ENCODE measurements at regions not wholly inside any gene's neighbourhood (a gene's known extent, or its start where the extent isn't known, plus 50 kb on each side); places are given as distances from the start of the nearest gene placed in this dataset.

GRCh38 chr11:123366924-123367323 lies 63.1 kb upstream of the GRAMD1B start:
- no peak for TF ChIP-seq EZH2 (IDR thresholded peaks at IDR 0.05; ENCODE audit: low read length, missing control alignments)
- TF ChIP-seq CTCF (conservative IDR thresholded peaks at IDR 0.05 in 1 of 2, IDR thresholded peaks at IDR 0.05 in 1 of 2; ENCODE audit: low read depth in 1 of 2, low read length in 2 of 2) = no peak
- Histone ChIP-seq H3K36me3 (ENCODE audit: control insufficient read depth, insufficient read depth, low read length) (no peaks in the 10 kb centered on the region), H3K79me2 (ENCODE audit: control insufficient read depth, insufficient read depth, low read length) (no peaks in the 10 kb centered on the region), H2AFZ (ENCODE audit: low read length) (no peak overlapping the region), H3K4me1 (ENCODE audit: control insufficient read depth, extremely low read depth, insufficient read depth, low read length) (no peaks in the 10 kb centered on the region), H3K4me2 (ENCODE audit: extremely low read depth, insufficient read depth, low read length) (no peak overlapping the region), H3K4me3 (replicated peaks in 1 of 4; ENCODE audit: control extremely low read depth in 1 of 4, insufficient read depth in 1 of 4, low read depth in 3 of 4, low read length in 4 of 4) (no peak overlapping the region), H3K27me3 (ENCODE audit: control insufficient read depth, insufficient read depth, low read length) (peaks cover 11% of the 10 kb centered on the region), H4K20me1 (ENCODE audit: control insufficient read depth, extremely low read depth, insufficient read depth, low read length) (no peaks in the 10 kb centered on the region), H3K9ac (ENCODE audit: insufficient read depth, low read length) (no peak overlapping the region), H3K9me3 (ENCODE audit: control insufficient read depth, insufficient read depth, low read depth, low read length) (no peaks in the 10 kb centered on the region), H3K27ac (ENCODE audit: insufficient read depth, low read length) (no peak overlapping the region)
- no peak for DNase-seq (ENCODE audit: low read depth in 2 of 2)

GRCh38 chr11:123365955-123366354 lies 64.1 kb upstream of the GRAMD1B start:
- no peak overlapping the region for H2AFZ ChIP-seq (ENCODE audit: low read length)
- TF ChIP-seq EZH2 (IDR thresholded peaks at IDR 0.05; ENCODE audit: low read length, missing control alignments) (no peak), CTCF (conservative IDR thresholded peaks at IDR 0.05 in 1 of 2, IDR thresholded peaks at IDR 0.05 in 1 of 2; ENCODE audit: low read depth in 1 of 2, low read length in 2 of 2) (no peak)
- H3K9me3 ChIP-seq (ENCODE audit: control insufficient read depth, insufficient read depth, low read depth, low read length) = no peaks in the 10 kb centered on the region
- peaks cover 17% of the 10 kb centered on the region for H3K27me3 ChIP-seq (ENCODE audit: control insufficient read depth, insufficient read depth, low read length)
- no peaks in the 10 kb centered on the region for H3K36me3 ChIP-seq (ENCODE audit: control insufficient read depth, insufficient read depth, low read length)
- no peak overlapping the region for H3K4me2 ChIP-seq (ENCODE audit: extremely low read depth, insufficient read depth, low read length)
- no peak overlapping the region for H3K9ac ChIP-seq (ENCODE audit: insufficient read depth, low read length)
- H3K4me3 ChIP-seq (replicated peaks in 1 of 4; ENCODE audit: control extremely low read depth in 1 of 4, insufficient read depth in 1 of 4, low read depth in 3 of 4, low read length in 4 of 4) = no peak overlapping the region
- H3K4me1 ChIP-seq (ENCODE audit: control insufficient read depth, extremely low read depth, insufficient read depth, low read length) = no peaks in the 10 kb centered on the region
- H3K79me2 ChIP-seq (ENCODE audit: control insufficient read depth, insufficient read depth, low read length) = no peaks in the 10 kb centered on the region
- no peak for DNase-seq (ENCODE audit: low read depth in 2 of 2)
- no peaks in the 10 kb centered on the region for H4K20me1 ChIP-seq (ENCODE audit: control insufficient read depth, extremely low read depth, insufficient read depth, low read length)
- no peak overlapping the region for H3K27ac ChIP-seq (ENCODE audit: insufficient read depth, low read length)

GRCh38 chr11:123364080-123364479 lies 66.0 kb upstream of the GRAMD1B start:
- TF ChIP-seq CTCF (conservative IDR thresholded peaks at IDR 0.05 in 1 of 2, IDR thresholded peaks at IDR 0.05 in 1 of 2; ENCODE audit: low read depth in 1 of 2, low read length in 2 of 2) (no peak), EZH2 (IDR thresholded peaks at IDR 0.05; ENCODE audit: low read length, missing control alignments) (no peak)
- Histone ChIP-seq H3K36me3 (ENCODE audit: control insufficient read depth, insufficient read depth, low read length) (no peaks in the 10 kb centered on the region), H3K9ac (ENCODE audit: insufficient read depth, low read length) (no peak overlapping the region), H3K4me1 (ENCODE audit: control insufficient read depth, extremely low read depth, insufficient read depth, low read length) (no peaks in the 10 kb centered on the region), H2AFZ (ENCODE audit: low read length) (no peak overlapping the region), H4K20me1 (ENCODE audit: control insufficient read depth, extremely low read depth, insufficient read depth, low read length) (no peaks in the 10 kb centered on the region), H3K9me3 (ENCODE audit: control insufficient read depth, insufficient read depth, low read depth, low read length) (no peaks in the 10 kb centered on the region), H3K79me2 (ENCODE audit: control insufficient read depth, insufficient read depth, low read length) (no peaks in the 10 kb centered on the region), H3K27ac (ENCODE audit: insufficient read depth, low read length) (no peak overlapping the region), H3K4me3 (replicated peaks in 1 of 4; ENCODE audit: control extremely low read depth in 1 of 4, insufficient read depth in 1 of 4, low read depth in 3 of 4, low read length in 4 of 4) (no peak overlapping the region), H3K27me3 (ENCODE audit: control insufficient read depth, insufficient read depth, low read length) (peaks cover 21% of the 10 kb centered on the region), H3K4me2 (ENCODE audit: extremely low read depth, insufficient read depth, low read length) (no peak overlapping the region)
- DNase-seq (ENCODE audit: low read depth in 2 of 2) = no peak

All from fibroblast of lung (primary cell).